Psoas muscle (tissue), 7 donors: ENCODE measurements at regions not wholly inside any gene's neighbourhood (a gene's known extent, or its start where the extent isn't known, plus 50 kb on each side); places are given as distances from the start of the nearest gene placed in this dataset.

Source experiments
- ATAC-seq, 4 donors: fragments of 200-7000 bp; cut with Tn5 transposase; one replicate each; pipeline ENCODE4 v1.9.1; 2020; ENCODE audit warnings: moderate library complexity in 3 of 4, mild to moderate bottlenecking in 2 of 4
- DNase-seq, 2 donors: peaks; one replicate each; pipeline ENCODE4 v3.0.0-alpha.2; 2020
- H3K27ac ChIP-seq: fragments of 200-600 bp; one replicate; pipeline ENCODE4 v1.8.0; 2022
- H3K27me3 ChIP-seq, 3 donors: fragments of 200-600 bp in 1 of 3; one replicate each; pipeline versions ENCODE4 v1.6.1 to v1.8.0; 2013 to 2022; ENCODE audit warnings: low read length in 2 of 3, mild to moderate bottlenecking in 2 of 3, moderate library complexity in 1 of 3; ENCODE audit not compliant: insufficient read depth in 3 of 3
- H3K36me3 ChIP-seq, 2 donors: fragments of 200-600 bp in 1 of 2; one replicate each; pipeline versions ENCODE4 v1.6.1 to v1.8.0; 2013 to 2022; ENCODE audit warnings: low read depth in 1 of 2, mild to moderate bottlenecking in 1 of 2, moderate library complexity in 1 of 2; ENCODE audit not compliant: insufficient read depth in 1 of 2
- H3K4me1 ChIP-seq: fragments of 200-600 bp; one replicate; pipeline ENCODE4 v1.8.0; 2022
- H3K4me3 ChIP-seq: fragments of 200-600 bp; one replicate; pipeline ENCODE4 v1.8.0; 2022; ENCODE audit warnings: mild to moderate bottlenecking
- H3K9me3 ChIP-seq: fragments of 200-600 bp; one replicate; pipeline ENCODE4 v1.8.0; 2022
- WGBS, 3 donors: extraction: QIAGEN DNeasy Blood & Tissue Kit; methylation state at CpG; one replicate each; pipeline versions ENCODE4 v1.1.6 to v1.1.7; 2013; 5-methylcytosine and 5-hydroxymethylcytosine counted together
- intact Hi-C, 2 donors: fragments of 100-400 bp; cut with DNase I; formaldehyde crosslinking; loops; one replicate each; pipeline versions ENCODE4 v1.11.0 to v1.14.2; 2022
- TF ChIP-seq, protein P1 (sequence below): fragments of 200-600 bp; IDR thresholded peaks from one replicate; pipeline ENCODE4 v1.8.0; 2022; ENCODE audit warnings: antibody characterized with exemption
- donor health status: healthy with polysubstance abuse.
- donor health status: DM: no; HTN: no; CAD: no; lungs with moderate emphysema.
- donor health status: Bipolar disorder and iron deficiency.
- donor health status: healthy.
- donor health status: DM: yes; HTN: yes; CAD: no.
- donor health status: DM: no; HTN: no; CAD: no.
- donor health status: DM: yes; HTN: yes; CAD: no.

DNA sequence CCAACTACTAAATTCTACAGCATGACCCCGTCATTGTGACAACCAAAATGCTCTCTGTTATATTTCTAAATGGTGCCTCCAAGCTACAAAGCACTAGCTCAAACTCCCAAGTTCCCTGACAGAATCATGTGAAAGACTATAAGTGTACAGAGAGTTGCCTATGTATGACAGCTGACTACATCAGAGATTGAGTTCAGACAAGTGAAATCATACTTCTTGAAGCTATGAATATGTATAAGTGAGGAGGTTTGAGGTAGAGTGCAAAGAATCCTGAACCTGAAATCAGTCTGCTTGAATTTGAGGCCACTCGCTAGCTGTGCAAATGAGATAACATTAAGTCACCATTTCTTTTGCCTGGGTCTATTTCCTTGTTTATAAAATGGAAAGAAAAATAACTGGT lies 63.9 kb upstream of the TP63 start:
- ATAC-seq, result no peak
- no peaks in the 10 kb centered on the region for H3K9me3 ChIP-seq
- H3K27me3 ChIP-seq, result no peaks in the 10 kb centered on the region
- WGBS, 3 donors, result 88 to 90% (median 89%) methylated on average over 2 of the region's 2 CpGs
- H3K4me3 ChIP-seq, result no peak overlapping the region
- TF ChIP-seq, protein P1, sequence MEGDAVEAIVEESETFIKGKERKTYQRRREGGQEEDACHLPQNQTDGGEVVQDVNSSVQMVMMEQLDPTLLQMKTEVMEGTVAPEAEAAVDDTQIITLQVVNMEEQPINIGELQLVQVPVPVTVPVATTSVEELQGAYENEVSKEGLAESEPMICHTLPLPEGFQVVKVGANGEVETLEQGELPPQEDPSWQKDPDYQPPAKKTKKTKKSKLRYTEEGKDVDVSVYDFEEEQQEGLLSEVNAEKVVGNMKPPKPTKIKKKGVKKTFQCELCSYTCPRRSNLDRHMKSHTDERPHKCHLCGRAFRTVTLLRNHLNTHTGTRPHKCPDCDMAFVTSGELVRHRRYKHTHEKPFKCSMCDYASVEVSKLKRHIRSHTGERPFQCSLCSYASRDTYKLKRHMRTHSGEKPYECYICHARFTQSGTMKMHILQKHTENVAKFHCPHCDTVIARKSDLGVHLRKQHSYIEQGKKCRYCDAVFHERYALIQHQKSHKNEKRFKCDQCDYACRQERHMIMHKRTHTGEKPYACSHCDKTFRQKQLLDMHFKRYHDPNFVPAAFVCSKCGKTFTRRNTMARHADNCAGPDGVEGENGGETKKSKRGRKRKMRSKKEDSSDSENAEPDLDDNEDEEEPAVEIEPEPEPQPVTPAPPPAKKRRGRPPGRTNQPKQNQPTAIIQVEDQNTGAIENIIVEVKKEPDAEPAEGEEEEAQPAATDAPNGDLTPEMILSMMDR, result no peak
- intact Hi-C loops, result loop anchor here in 1 of 2 donors (10.0 kb wide), 1 partner anchor 303 kb away; no protein-coding TSS in a partner anchor
- H3K27ac ChIP-seq, result no peak overlapping the region
- no peaks in the 10 kb centered on the region for H3K36me3 ChIP-seq
- peaks cover 4% of the 10 kb centered on the region for H3K4me1 ChIP-seq
- DNase-seq, result no peak

DNA sequence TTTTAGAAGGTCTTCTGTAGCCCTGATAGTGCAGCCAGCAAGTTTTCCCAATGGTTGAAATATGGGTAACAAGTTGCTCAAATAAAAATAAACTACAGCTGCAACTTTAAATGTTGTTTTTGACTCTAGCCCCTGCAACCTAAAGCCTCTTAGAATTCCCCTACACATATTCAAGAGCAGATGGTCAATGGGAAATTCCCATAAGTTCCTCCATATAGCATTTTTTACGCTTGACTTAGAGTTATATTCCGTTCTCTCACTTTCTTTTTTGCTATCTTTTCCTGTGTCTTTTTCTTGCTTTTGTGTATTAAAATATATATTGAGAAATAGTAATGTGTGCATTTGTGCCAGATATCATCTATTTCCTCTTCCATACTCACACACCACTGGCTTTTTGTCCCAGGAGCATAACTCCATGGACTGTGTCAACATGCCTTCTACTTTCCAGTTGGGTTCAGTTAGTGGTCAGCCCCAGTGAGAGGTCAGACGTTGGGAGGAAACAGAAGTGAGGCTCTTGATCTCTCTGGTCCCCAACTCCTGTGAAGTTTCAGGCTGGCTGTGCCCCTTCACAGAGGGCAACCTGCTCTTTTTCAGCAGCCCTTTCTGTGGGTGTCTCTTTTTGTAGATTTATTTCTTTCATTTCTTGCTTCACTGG lies 63.3 kb upstream of the TP63 start:
- H3K9me3 ChIP-seq, result no peaks in the 10 kb centered on the region
- no peak for ATAC-seq
- no peak overlapping the region for H3K4me3 ChIP-seq
- 74 to 79% (median 79%) methylated on average over 3 of the region's 3 CpGs for whole genome bisulfite sequencing, 3 donors
- TF ChIP-seq, protein P1, result no peak
- DNase-seq, result no peak
- H3K27me3 ChIP-seq, result no peaks in the 10 kb centered on the region
- peaks cover 4% of the 10 kb centered on the region for H3K4me1 ChIP-seq
- H3K27ac ChIP-seq, result no peak overlapping the region
- intact Hi-C loops, result loop anchor here in 1 of 2 donors (2.0 to 10.0 kb wide), 2 partner anchors 49 to 303 kb away; no protein-coding TSS in a partner anchor
- H3K36me3 ChIP-seq, result no peaks in the 10 kb centered on the region

DNA sequence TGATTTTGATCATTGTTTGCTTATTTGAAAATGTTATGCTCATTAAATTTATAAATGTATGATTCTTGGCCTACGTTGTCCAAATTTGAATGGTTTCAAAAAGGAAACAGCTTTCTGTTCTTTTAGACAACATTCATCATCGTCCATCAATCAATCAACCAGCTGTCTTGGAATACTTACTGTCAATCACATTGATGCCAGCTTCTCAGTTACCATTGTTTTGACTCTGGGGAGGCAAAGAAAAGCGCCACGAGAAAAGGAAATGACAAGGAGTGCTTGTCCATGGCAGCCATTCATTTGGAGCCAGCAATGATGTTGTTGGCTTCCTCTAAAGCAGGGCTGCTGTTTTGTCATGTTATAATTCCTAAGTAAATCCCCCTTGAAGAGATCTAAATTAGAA lies 62.2 kb upstream of the TP63 start:
- H3K36me3 ChIP-seq, result no peaks in the 10 kb centered on the region
- no peak overlapping the region for H3K4me3 ChIP-seq
- no peak for ATAC-seq
- no peak for DNase-seq
- H3K27ac ChIP-seq, result no peak overlapping the region
- TF ChIP-seq, protein P1, result no peak
- H3K4me1 ChIP-seq, result no peaks in the 10 kb centered on the region
- intact Hi-C loops, result loop anchor here in 1 of 2 donors (2.0 to 10.0 kb wide), 2 partner anchors 48 to 304 kb away; no protein-coding TSS in a partner anchor
- no peaks in the 10 kb centered on the region for H3K9me3 ChIP-seq
- H3K27me3 ChIP-seq, result no peaks in the 10 kb centered on the region
- WGBS, 3 donors, result 59 to 79% (median 65%) methylated on average over 4 of the region's 4 CpGs

DNA sequence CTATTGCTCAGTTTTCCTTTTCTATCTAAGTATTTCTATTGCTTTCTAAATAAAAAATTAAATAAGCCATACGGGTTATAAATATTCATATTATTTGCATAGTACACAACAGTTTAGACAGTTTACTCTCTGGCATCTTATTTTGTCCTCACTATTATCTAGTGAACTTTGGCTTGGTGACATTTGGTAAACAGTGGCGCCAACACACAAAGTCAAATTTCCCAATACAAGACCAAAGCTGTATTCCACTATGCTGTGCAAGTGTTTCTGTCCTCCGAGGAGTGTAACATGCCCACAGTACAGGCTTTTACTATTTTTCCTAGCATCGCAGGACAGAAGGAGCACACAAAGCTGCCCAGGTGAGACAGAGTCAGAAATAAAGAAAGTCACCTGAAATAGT lies 61.7 kb upstream of the TP63 start:
- H3K36me3 ChIP-seq, result no peaks in the 10 kb centered on the region
- H3K27ac ChIP-seq, result no peak overlapping the region
- 94 to 96% (median 96%) methylated on average over 4 of the region's 4 CpGs for WGBS, 3 donors
- no peaks in the 10 kb centered on the region for H3K9me3 ChIP-seq
- H3K4me1 ChIP-seq, result no peaks in the 10 kb centered on the region
- TF ChIP-seq, protein P1, result no peak
- no peak for ATAC-seq
- intact Hi-C loops, result loop anchor here in 1 of 2 donors (2.0 to 10.0 kb wide), 2 partner anchors 47 to 305 kb away; no protein-coding TSS in a partner anchor
- H3K27me3 ChIP-seq, result no peaks in the 10 kb centered on the region
- H3K4me3 ChIP-seq, result no peak overlapping the region
- no peak for DNase-seq

DNA sequence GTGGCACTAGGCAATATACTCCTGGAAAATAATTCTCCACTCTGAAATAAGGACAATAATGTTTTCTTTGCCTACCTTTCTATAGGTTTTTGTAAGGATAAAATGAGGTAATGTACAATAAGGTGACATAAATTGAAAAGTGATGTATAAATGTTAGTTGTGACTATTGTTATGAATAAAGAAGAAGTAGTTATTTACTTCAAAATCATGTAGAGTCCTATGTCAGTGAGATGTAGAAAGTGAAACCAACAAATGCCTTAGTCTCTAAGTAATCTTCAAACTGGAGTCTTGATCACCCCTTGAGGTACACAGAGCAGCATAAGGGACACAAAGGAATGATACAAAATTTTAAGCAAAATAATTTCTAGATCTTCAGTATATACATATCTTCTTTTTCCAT lies 60.3 kb upstream of the TP63 start:
- Histone ChIP-seq H3K4me3 (no peak overlapping the region), H3K27ac (no peak overlapping the region), H3K4me1 (no peaks in the 10 kb centered on the region), H3K27me3 (no peaks in the 10 kb centered on the region), H3K36me3 (no peaks in the 10 kb centered on the region), H3K9me3 (no peaks in the 10 kb centered on the region)
- ATAC-seq (no peak), DNase-seq (no peak)
- TF ChIP-seq, protein P1, result no peak
- intact Hi-C loops, result no loop called here
